GM23248 (cell line): ENCODE measurements at regions not wholly inside any gene's neighbourhood (a gene's known extent, or its start where the extent isn't known, plus 50 kb on each side); places are given as distances from the start of the nearest gene placed in this dataset.

ENCODE experiments used
- DNase-seq: peaks from one replicate; pipeline ENCODE4 v3.0.0-alpha.2; 2015
- H2AFZ ChIP-seq: fragments of 200-600 bp; sonication (generic); 2 replicates; pipeline ENCODE4 v1.6.1; 2016; ENCODE audit warnings: antibody characterized with exemption
- H3F3A ChIP-seq: fragments of 200-600 bp; sonication (generic); 2 replicates; pipeline ENCODE4 v1.6.1; 2016; ENCODE audit warnings: mild to moderate bottlenecking, antibody characterized with exemption, mixed run types; ENCODE audit not compliant: insufficient read depth
- H3K27ac ChIP-seq: fragments of 200-600 bp; sonication (generic); 2 replicates; pipeline ENCODE4 v1.5.1; 2016; ENCODE audit warnings: mild to moderate bottlenecking
- H3K27me3 ChIP-seq: fragments of 200-600 bp; sonication (generic); replicated peaks from 2 replicates; pipeline ENCODE4 v1.6.1; 2016; ENCODE audit warnings: mild to moderate bottlenecking; ENCODE audit not compliant: insufficient read depth
- H3K36me3 ChIP-seq: fragments of 200-600 bp; sonication (generic); 2 replicates; pipeline ENCODE4 v1.6.1; 2016; ENCODE audit warnings: low read depth, mild to moderate bottlenecking
- H3K4me1 ChIP-seq: fragments of 200-600 bp; sonication (generic); 2 replicates; pipeline ENCODE4 v1.6.1; 2016; ENCODE audit warnings: mild to moderate bottlenecking; ENCODE audit not compliant: insufficient read depth
- H3K4me2 ChIP-seq: fragments of 200-600 bp; sonication (generic); one replicate; pipeline ENCODE4 v1.6.1; 2016; ENCODE audit warnings: mild to moderate bottlenecking; ENCODE audit not compliant: unreplicated experiment
- H3K4me3 ChIP-seq: fragments of 200-600 bp; sonication (generic); 2 replicates; pipeline ENCODE4 v1.5.1; 2016; ENCODE audit warnings: mild to moderate bottlenecking
- H3K79me2 ChIP-seq: fragments of 200-600 bp; sonication (generic); 2 replicates; pipeline ENCODE4 v1.6.1; 2016; ENCODE audit warnings: mild to moderate bottlenecking; ENCODE audit not compliant: insufficient read depth
- H3K9ac ChIP-seq: fragments of 200-600 bp; sonication (generic); 2 replicates; pipeline ENCODE4 v1.6.1; 2016; ENCODE audit warnings: mild to moderate bottlenecking
- H3K9me2 ChIP-seq: fragments of 200-600 bp; sonication (generic); 2 replicates; pipeline ENCODE4 v1.6.1; 2016; ENCODE audit warnings: mixed run types, mild to moderate bottlenecking, moderate library complexity; ENCODE audit not compliant: insufficient read depth
- H3K9me3 ChIP-seq: fragments of 200-600 bp; sonication (generic); one replicate; pipeline ENCODE4 v1.6.1; 2017; ENCODE audit warnings: low read depth
- H4K20me1 ChIP-seq: fragments of 200-600 bp; sonication (generic); 2 replicates; pipeline ENCODE4 v1.6.0; 2016; ENCODE audit not compliant: insufficient read depth
- EZH2 ChIP-seq: fragments of 200-600 bp; sonication (generic); IDR thresholded peaks from 2 replicates; pipeline ENCODE4 v1.6.1; 2018; ENCODE audit warnings: antibody characterized with exemption, mild to moderate bottlenecking; ENCODE audit not compliant: insufficient read depth, poor library complexity, severe bottlenecking
- EZH2phosphoT487 ChIP-seq: fragments of 200-600 bp; sonication (generic); IDR thresholded peaks from 2 replicates; pipeline ENCODE4 v1.6.1; 2018; ENCODE audit warnings: antibody characterized with exemption, moderate library complexity, mild to moderate bottlenecking, low read depth; ENCODE audit not compliant: insufficient read depth
- WGBS, 2 experiments: methylation state at CpG; one replicate each; pipeline ENCODE4 v1.1.6; 2015 to 2017; ENCODE audit warnings: low lambda C conversion rate in 2 of 2, low coverage in 1 of 2; ENCODE audit errors: missing lambda C conversion rate in 2 of 2; 5-methylcytosine and 5-hydroxymethylcytosine counted together
- in situ Hi-C: fragments of 300-500 bp; cut with MboI; formaldehyde crosslinking; loops from 2 replicates; pipeline ENCODE4 v1.15.0; 2020

- Histone ChIP-seq H3K4me3 (no peak overlapping the region), H3K27ac (no peak overlapping the region)
- 12 to 25% methylated on average over 2 of the region's 2 CpGs for WGBS, 2 experiments
Measured at GRCh38 chr1:86271046-86271445, 114.5 kb upstream of the COL24A1 start.

GRCh38 chr1:86263101-86263500 is 106.5 kb upstream of the COL24A1 start:
- in situ Hi-C loops = no loop called here
- no peak for TF ChIP-seq EZH2
- no peak for TF ChIP-seq EZH2phosphoT487
- no peaks in the 10 kb centered on the region for H3K27me3 ChIP-seq
- no peak for DNase-seq
- no peaks in the 10 kb centered on the region for H4K20me1 ChIP-seq
- no peak overlapping the region for H3K4me3 ChIP-seq
- no peak overlapping the region for H3K27ac ChIP-seq
- H3K79me2 ChIP-seq = no peaks in the 10 kb centered on the region
- no peaks in the 10 kb centered on the region for H3K9me3 ChIP-seq
- H3K9me2 ChIP-seq = no peaks in the 10 kb centered on the region
- H2AFZ ChIP-seq = no peak overlapping the region
- H3K4me1 ChIP-seq = no peaks in the 10 kb centered on the region
- no peak overlapping the region for H3K4me2 ChIP-seq
- H3K36me3 ChIP-seq = no peaks in the 10 kb centered on the region
- no peaks in the 10 kb centered on the region for H3F3A ChIP-seq
- WGBS, 2 experiments = 61 to 63% methylated on average over 5 of the region's 5 CpGs
- no peak overlapping the region for H3K9ac ChIP-seq

More at GRCh38 chr1:86271046-86271445, 114.5 kb upstream of the COL24A1 start:
- H3K36me3 ChIP-seq = no peaks in the 10 kb centered on the region
- H3K4me1 ChIP-seq = no peaks in the 10 kb centered on the region
- no peaks in the 10 kb centered on the region for H3K79me2 ChIP-seq
- in situ Hi-C loops = no loop called here
- H3K9me2 ChIP-seq = no peaks in the 10 kb centered on the region
- no peaks in the 10 kb centered on the region for H3F3A ChIP-seq
- no peaks in the 10 kb centered on the region for H4K20me1 ChIP-seq
- no peak overlapping the region for H3K4me2 ChIP-seq
- no peak overlapping the region for H3K9ac ChIP-seq
- no peak for DNase-seq
- no peaks in the 10 kb centered on the region for H3K9me3 ChIP-seq
- no peak overlapping the region for H2AFZ ChIP-seq
- TF ChIP-seq EZH2 = no peak
- no peak for TF ChIP-seq EZH2phosphoT487
- H3K27me3 ChIP-seq = no peaks in the 10 kb centered on the region

DNA sequence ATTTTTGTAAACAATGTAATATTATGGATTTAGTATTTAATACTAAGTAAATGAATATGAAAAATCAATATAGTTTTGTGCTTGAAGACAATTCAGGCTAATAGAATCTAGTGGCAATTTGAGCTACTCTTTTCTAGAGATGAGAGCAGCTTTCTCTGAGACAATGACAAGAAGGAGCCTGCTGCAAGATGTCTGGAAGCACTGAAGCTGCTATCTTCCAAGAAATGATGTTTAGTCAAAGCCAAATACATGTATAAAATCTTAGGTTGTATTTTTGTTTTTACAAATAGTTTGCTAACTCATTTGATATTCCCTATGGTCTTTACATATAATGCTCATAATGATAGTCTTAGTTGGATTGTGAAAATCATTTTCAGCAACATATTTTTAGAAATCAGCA is 103.9 kb upstream of the COL24A1 start:
- no peaks in the 10 kb centered on the region for H3K79me2 ChIP-seq
- H2AFZ ChIP-seq = no peak overlapping the region
- H3K27me3 ChIP-seq = 0 out of 2 replicates have a peak, but pooled peaks cover 8% of the 10 kb centered on the region
- no peaks in the 10 kb centered on the region for H3F3A ChIP-seq
- no peaks in the 10 kb centered on the region for H3K9me2 ChIP-seq
- H3K27ac ChIP-seq = no peak overlapping the region
- no peak for DNase-seq
- H4K20me1 ChIP-seq = no peaks in the 10 kb centered on the region
- H3K4me3 ChIP-seq = no peak overlapping the region
- no peak overlapping the region for H3K9ac ChIP-seq
- H3K36me3 ChIP-seq = no peaks in the 10 kb centered on the region
- no peaks in the 10 kb centered on the region for H3K9me3 ChIP-seq
- H3K4me1 ChIP-seq = no peaks in the 10 kb centered on the region
- TF ChIP-seq EZH2phosphoT487 = no peak
- TF ChIP-seq EZH2 = no peak
- no peak overlapping the region for H3K4me2 ChIP-seq
- in situ Hi-C loops = no loop called here

GRCh38 chr1:86259390-86259789 is 102.8 kb upstream of the COL24A1 start:
- Histone ChIP-seq H3K9me2 (no peaks in the 10 kb centered on the region), H4K20me1 (no peaks in the 10 kb centered on the region), H3F3A (no peaks in the 10 kb centered on the region), H3K36me3 (no peaks in the 10 kb centered on the region), H3K9me3 (no peaks in the 10 kb centered on the region), H3K9ac (no peak overlapping the region), H3K27ac (no peak overlapping the region), H3K27me3 (0 out of 2 replicates have a peak, but pooled peaks cover 8% of the 10 kb centered on the region), H3K4me1 (no peaks in the 10 kb centered on the region), H3K79me2 (no peaks in the 10 kb centered on the region), H2AFZ (no peak overlapping the region), H3K4me2 (no peak overlapping the region), H3K4me3 (no peak overlapping the region)
- WGBS, 2 experiments = 72 to 84% methylated on average over 1 of the region's 1 CpG
- in situ Hi-C loops = no loop called here
- no peak for TF ChIP-seq EZH2phosphoT487
- TF ChIP-seq EZH2 = no peak
- DNase-seq = peak; percentile 43

DNA sequence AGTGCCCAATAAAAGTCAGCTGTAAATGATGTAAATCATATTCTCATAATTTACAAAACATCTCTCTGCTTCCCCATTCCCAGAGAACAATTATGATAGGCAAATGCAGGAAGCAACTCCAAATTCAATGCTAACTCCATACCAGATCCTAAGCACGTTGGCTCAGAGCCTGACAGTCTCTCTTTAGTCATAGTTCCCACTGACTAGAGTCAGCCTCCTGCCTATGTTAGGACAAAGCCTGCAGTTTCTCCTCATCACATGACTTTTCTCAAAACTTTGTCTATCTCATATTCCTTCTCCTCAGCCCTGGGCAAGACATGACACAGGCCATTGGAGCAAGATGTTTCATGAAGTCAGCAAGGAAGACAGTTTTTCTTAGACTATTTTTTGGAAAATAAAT is 101.5 kb upstream of the COL24A1 start:
- Histone ChIP-seq H3K27me3 (0 out of 2 replicates have a peak, but pooled peaks cover 8% of the 10 kb centered on the region), H3F3A (no peaks in the 10 kb centered on the region), H3K9me2 (no peaks in the 10 kb centered on the region), H3K4me2 (no peak overlapping the region), H3K4me1 (no peaks in the 10 kb centered on the region), H3K9me3 (no peaks in the 10 kb centered on the region), H3K36me3 (no peaks in the 10 kb centered on the region), H3K27ac (no peak overlapping the region), H4K20me1 (no peaks in the 10 kb centered on the region), H2AFZ (no peak overlapping the region), H3K9ac (no peak overlapping the region), H3K79me2 (no peaks in the 10 kb centered on the region), H3K4me3 (no peak overlapping the region)
- TF ChIP-seq EZH2phosphoT487 (no peak), EZH2 (no peak)
- peak; percentile 62 for DNase-seq
- WGBS, 2 experiments = 0 to 4% methylated on average over 1 of the region's 1 CpG
- in situ Hi-C loops = no loop called here
